Activated CD8-positive, alpha-beta memory T cell treated with anti-CD3 and anti-CD28 coated beads for 36 hours (primary cell): ENCODE measurements at regions not wholly inside any gene's neighbourhood (a gene's known extent, or its start where the extent isn't known, plus 50 kb on each side); places are given as distances from the start of the nearest gene placed in this dataset.

Experiments
- CTCF ChIA-PET: fragments of 350-600 bp; sonication (Branson Sonifier 250); formaldehyde crosslinking; loops from one replicate; lab custom pipeline; 2021; ENCODE audit warnings: antibody characterized with exemption; lab: Charles Lee
- POLR2A ChIA-PET: fragments of 350-600 bp; sonication (Branson Sonifier 250); formaldehyde crosslinking; loops from one replicate; lab custom pipeline; 2021; ENCODE audit warnings: antibody characterized with exemption; lab: Charles Lee

- ChIA-PET CTCF (no interaction called here), POLR2A (no interaction called here)
Measured at GRCh38 chr12:92650228-92650822, 52.5 kb upstream of the PLEKHG7 start.

DNA sequence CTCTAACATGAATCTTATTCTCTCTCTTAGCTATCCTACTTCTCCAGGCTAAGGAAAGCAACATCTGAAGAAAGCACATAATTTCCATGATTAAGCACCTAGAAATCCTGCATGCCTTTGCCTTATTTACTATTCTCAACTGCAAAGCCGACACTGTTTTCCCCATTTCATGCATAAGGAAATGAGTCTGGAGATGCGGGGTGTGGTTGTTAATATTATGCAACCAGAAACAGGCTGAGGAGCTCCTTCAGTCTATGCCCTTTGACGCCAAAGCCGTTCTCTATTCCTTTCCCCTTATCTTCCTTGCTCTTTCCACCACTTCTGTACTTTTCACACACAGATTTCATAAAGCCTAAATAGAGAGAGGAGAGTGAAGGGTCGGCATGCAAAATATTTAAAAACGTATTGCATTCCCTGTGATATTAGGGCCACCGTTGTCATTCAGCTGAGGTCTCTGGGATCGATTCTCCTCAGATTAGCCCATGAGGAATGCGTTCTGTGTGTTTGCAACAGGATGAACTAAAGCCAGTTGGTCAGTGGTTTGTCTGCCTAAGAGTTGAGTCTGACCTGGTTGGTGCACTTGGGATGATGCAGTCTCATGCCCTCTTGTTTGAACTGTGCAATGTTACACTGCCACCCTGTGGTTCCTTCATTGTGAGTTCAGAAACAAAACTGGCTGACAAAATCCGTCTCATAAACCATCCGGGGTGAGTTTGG, 53.1 kb upstream of the PLEKHG7 start:
- ChIA-PET POLR2A (no interaction called here), CTCF (interaction anchor here (1.3 kb wide), 1 partner anchor 148 kb away, joined by 3 read pairs; no protein-coding TSS in a partner anchor)

GRCh38 chr12:92648242-92649031, 54.4 kb upstream of the PLEKHG7 start:
- ChIA-PET POLR2A (no interaction called here), CTCF (interaction anchor here (1.3 kb wide), 1 partner anchor 147 kb away, joined by 3 read pairs; no protein-coding TSS in a partner anchor)

DNA sequence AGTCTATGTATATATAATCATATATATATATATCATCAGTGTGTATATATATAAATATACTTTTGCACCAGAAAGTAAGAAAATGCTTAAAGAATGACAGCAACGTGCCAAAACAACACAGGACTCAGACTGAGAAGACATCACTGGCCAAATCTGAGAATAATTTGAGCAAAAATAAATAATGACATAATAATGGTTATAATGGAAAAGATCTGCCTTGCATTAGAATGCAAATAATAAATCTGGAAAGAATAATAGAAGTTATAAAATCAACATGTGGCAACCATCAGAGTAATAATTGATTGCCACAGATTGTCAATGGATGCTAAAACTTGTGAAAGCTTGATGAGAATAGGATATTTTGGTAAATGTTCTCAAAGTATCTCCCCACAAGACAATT, 61.5 kb upstream of the PLEKHG7 start:
- POLR2A ChIA-PET, result no interaction called here
- CTCF ChIA-PET, result no interaction called here

DNA sequence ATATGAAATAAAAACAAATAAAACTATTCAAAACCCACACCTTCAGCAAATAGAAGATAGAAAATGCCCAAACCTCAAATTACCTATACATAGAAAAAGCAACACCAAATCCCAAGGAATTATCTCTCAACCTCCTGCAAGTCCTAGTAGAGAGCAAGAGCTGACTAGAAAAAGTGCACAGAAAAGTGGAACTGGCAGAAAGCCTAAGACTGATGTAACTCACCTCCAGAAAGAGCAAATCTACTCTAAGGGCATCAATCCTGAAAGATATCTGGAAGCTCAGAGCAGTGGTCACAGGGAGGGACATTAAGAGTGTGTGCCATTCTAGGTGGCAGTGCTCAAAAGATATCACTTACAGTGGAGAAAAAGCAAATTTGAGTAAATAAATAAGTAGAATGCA, 62.1 kb upstream of the PLEKHG7 start:
- POLR2A ChIA-PET, result no interaction called here
- CTCF ChIA-PET, result no interaction called here

DNA sequence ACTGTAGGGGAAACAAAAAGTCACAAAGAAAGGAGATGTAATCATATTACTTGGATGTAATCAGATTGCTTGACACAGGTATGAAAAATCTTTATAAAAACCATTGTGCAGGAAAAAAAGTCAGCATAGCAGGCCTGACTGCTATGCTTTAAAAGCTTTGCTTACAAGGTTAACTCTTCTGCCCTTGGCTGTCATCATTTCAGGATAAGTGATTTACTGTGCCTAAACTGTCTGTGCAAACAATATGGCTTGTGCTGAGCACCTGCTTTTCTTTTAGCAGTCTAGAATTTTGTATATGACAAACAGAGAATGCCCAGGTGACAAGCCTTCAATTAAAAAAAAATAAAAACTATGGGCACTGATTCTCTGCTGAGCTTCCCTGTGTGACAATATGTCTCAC, 63.8 kb upstream of the PLEKHG7 start:
- POLR2A ChIA-PET, result no interaction called here
- CTCF ChIA-PET, result no interaction called here

DNA sequence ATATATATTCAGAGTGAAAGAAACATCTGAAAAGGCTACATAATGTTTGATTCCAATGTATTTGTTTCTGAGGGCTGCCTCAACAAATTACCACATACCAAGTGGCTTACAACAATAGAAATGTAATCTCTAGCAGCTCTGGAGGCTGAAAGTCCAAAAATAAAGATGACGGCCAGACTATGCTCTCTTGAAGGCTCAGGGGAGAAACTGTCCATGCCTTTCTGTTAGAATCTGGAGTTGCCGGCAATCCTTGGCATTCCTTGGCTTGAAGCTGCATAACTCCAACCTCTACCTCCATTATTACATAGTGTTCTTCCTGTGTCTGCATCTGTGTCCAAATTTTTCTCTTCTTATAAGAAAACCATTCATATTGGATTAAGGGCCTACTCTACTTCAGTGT, 68.1 kb upstream of the PLEKHG7 start:
- CTCF ChIA-PET, result no interaction called here
- POLR2A ChIA-PET, result no interaction called here

DNA sequence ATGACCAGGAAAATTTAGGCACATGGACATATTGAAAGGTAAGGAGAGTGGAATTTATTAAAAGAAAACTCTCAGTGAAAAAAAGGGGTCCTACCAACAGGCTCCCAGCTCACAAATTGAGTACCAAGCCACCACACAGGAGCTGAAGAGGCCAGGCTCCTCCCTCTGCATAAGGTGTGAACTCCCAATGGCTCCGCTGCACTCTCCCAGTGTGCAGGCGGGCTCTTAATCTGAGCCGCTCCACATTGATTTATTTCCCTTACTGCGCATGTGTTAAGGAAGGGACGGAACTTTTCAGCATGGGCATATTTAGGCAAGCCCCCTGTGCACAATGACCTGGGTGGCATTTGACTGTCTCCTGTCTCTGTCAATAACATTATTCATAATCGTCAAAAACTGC, 68.6 kb upstream of the PLEKHG7 start:
- CTCF ChIA-PET, result no interaction called here
- POLR2A ChIA-PET, result no interaction called here

- POLR2A ChIA-PET, result no interaction called here
Measured at GRCh38 chr12:92630968-92631367, 71.8 kb upstream of the PLEKHG7 start.

GRCh38 chr12:92629349-92630065, 73.3 kb upstream of the PLEKHG7 start:
- ChIA-PET POLR2A (interaction anchor here (0.7 kb wide), 1 partner anchor 123 kb away, joined by 9 read pairs; no protein-coding TSS in a partner anchor), CTCF (interaction anchor here (0.7 kb wide), 1 partner anchor 183 kb away, joined by 4 read pairs; no protein-coding TSS in a partner anchor)

More at GRCh38 chr12:92630968-92631367, 71.8 kb upstream of the PLEKHG7 start:
- CTCF ChIA-PET, result no interaction called here

DNA sequence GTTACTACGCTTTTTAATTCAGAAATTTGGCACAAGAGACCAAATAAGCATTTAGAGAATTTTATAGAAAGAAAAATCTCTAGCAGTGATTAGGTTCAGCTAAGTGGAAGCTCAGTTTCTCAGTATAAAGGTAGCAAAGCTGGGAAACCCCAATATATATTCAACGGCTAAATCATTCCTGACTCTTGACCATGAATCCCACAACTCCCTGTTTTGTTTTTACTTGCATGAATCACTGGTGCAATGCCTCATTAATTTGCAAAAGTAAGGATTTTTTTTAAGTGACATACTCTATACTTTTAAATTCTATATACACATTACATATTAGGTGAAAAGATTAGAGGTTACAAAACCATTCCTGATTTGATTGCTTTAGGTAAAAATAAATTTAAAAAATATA, 74.3 kb upstream of the PLEKHG7 start:
- ChIA-PET POLR2A (no interaction called here), CTCF (no interaction called here)

GRCh38 chr12:92627511-92627910, 75.3 kb upstream of the PLEKHG7 start:
- CTCF ChIA-PET, result interaction anchor here (0.8 kb wide), 1 partner anchor 14 kb away, joined by 3 read pairs; no protein-coding TSS in a partner anchor
- POLR2A ChIA-PET, result no interaction called here

DNA sequence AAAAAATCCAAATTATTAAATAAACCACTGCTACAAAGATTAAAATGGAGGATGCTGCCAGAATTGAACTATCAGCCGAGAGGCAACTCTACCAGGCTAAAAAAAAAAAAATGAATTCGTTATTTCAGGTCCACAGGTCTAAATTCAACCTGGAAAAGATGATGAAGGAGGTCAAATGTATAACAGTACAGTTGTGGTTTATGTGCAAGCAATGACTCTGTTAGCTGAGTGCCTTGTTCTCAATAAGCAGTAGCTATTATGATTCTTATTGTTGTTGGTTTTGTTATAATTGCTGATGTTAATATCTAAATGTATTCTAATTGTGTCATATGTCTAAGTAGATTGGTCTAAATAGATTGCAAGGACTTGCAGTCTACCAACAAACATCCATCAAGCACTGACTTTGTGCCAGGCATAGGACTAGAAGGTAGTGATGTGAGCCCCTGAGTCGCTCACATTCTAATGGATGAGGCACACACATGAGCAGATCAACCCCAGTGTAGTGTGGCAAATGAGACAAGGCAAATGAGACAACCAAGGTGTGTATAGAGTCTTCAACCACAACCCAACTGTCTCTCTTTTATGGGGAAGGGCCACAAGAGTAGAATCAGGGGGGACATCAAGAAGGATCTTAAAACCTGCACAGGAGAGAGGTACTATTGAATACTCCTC, 77.0 kb upstream of the PLEKHG7 start:
- CTCF ChIA-PET, result no interaction called here
- POLR2A ChIA-PET, result no interaction called here

DNA sequence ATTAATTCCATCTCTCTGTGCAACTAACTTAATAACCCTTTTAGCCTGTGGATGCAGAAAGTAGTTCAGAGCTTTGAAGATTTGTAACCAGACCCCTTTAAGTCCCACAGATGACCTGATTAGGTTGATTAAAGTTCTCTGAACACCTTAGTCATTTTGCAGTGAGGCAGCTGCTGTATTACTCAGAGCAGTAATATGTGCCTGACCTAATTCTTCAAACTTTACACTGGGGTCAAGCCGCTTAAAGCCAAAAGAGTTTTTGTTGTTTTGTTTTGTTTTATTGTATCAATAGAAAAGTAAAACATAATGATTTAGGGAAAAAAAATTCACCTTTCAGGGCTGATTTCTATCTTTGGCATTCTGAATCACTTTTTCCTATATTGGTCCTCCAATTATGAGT, 78.6 kb upstream of the PLEKHG7 start:
- POLR2A ChIA-PET, result no interaction called here

GRCh38 chr12:92623386-92623785, 79.4 kb upstream of the PLEKHG7 start:
- ChIA-PET POLR2A (no interaction called here), CTCF (no interaction called here)

More for the DNA sequence above, 78.6 kb upstream of the PLEKHG7 start:
- CTCF ChIA-PET, result no interaction called here

DNA sequence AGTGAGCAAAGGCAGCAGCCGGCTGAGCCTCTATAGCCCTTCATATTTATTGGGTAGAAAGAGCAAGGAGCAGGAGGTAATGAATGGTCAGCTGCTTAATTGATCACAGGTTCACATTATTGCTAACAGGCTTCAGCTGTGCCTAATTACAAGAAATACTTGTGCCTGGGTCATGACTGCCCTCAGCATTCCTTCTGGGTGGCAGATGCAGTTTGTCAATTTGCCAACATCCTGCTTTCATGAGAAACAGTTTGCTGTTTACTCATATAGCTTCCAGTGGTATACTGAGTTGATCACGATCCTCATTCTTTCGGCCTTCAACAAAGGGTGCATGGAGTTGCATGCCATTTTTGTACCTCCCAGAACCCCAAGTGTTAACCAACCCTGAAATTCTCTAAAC, 81.0 kb upstream of the PLEKHG7 start:
- ChIA-PET CTCF (no interaction called here), POLR2A (no interaction called here)

DNA sequence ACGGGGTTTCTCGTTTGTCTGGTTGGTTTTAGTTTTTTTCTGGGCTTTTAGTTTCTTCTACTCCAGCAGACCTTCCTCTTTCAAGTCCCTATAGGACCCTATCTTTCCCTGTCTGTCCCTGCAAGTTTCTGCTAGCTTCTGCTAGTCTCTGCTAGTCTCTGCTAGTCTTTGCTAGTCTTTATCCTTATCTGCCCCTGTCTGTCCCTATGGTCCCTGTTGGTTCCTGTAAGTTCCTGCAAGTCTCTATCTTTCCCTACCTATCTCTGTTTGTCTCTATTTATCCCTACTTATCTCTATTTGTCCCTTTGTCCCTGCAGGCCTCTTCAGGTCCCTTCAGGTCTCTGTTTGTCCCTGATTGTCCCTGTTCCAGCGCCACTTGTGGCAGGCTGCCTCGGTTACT, 81.5 kb upstream of the PLEKHG7 start:
- POLR2A ChIA-PET, result no interaction called here

DNA sequence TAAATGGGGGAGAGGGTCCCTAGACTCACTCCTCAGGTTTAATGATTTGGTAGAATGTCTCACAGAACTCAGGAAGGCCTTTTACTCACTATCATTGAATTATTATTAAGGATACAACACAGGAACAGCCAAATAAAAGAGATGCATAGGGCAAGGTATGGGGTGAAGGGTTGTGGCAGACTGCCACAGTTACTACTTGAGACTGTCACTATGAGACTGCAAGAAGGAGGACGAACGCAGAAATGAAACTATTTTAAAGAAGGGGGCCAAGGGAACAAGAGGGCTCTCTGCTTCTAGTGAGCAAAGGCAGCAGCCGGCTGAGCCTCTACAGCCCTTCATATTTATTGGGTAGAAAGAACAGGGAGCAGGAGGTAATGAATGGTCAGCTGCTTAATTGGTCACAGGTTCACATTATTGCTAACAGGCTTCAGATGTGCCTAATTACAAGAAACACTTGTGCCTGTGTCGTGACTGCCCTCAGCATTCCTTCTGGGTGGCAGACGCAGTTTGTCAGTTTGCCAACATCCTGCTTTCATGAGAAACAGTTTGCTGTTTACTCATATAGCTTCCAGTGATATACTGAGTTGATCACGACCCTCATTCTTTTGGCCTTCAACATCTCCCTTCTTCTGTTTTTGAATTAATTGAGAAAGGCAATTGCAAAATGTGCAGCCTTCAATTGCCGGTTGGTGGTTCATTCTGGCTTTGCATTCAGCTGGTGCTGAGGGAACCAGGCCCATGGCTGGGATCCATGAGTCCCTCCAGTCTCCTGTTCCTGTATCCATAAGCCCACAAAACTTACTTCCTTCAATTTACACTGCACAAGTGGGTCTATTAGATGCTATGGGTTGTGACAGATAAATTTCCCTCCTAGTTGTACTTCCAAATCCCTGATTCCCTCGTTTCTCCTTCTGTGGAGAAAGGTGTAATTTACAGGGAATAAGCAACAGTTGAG, 82.8 kb upstream of the PLEKHG7 start:
- POLR2A ChIA-PET, result no interaction called here

More for the DNA sequence above, 81.5 kb upstream of the PLEKHG7 start:
- CTCF ChIA-PET, result no interaction called here

More for the DNA sequence above, 82.8 kb upstream of the PLEKHG7 start:
- CTCF ChIA-PET, result no interaction called here
